MM.1S (cell line): ENCODE measurements at regions not wholly inside any gene's neighbourhood (a gene's known extent, or its start where the extent isn't known, plus 50 kb on each side); places are given as distances from the start of the nearest gene placed in this dataset.

Experiments
- EZH2 ChIP-seq: fragments of 300-600 bp; sonication (generic); optimal IDR thresholded peaks from 2 replicates; pipeline ENCODE3; 2017; ENCODE audit warnings: low read depth, mild to moderate bottlenecking, antibody characterized with exemption, low read length, mixed read lengths
- EZH2phosphoT487 ChIP-seq: fragments of 300-600 bp; sonication (generic); IDR thresholded peaks from 2 replicates; pipeline ENCODE4 v1.6.1; 2018; ENCODE audit warnings: antibody characterized with exemption, low read length
- TF ChIP-seq, protein P1 (sequence below): fragments of 300-600 bp; sonication (generic); IDR thresholded peaks from 2 replicates; pipeline ENCODE4 v1.5.1; 2016; ENCODE audit warnings: antibody characterized with exemption, low read length, mixed read lengths

GRCh38 chr13:80265348-80265747, 75.6 kb downstream of the SPRY2 start:
- TF ChIP-seq, protein P1, sequence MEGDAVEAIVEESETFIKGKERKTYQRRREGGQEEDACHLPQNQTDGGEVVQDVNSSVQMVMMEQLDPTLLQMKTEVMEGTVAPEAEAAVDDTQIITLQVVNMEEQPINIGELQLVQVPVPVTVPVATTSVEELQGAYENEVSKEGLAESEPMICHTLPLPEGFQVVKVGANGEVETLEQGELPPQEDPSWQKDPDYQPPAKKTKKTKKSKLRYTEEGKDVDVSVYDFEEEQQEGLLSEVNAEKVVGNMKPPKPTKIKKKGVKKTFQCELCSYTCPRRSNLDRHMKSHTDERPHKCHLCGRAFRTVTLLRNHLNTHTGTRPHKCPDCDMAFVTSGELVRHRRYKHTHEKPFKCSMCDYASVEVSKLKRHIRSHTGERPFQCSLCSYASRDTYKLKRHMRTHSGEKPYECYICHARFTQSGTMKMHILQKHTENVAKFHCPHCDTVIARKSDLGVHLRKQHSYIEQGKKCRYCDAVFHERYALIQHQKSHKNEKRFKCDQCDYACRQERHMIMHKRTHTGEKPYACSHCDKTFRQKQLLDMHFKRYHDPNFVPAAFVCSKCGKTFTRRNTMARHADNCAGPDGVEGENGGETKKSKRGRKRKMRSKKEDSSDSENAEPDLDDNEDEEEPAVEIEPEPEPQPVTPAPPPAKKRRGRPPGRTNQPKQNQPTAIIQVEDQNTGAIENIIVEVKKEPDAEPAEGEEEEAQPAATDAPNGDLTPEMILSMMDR = no peak
- no peak for TF ChIP-seq EZH2
- TF ChIP-seq EZH2phosphoT487 = no peak
